HG03196 (cell line): ENCODE measurements at regions not wholly inside any gene's neighbourhood (a gene's known extent, or its start where the extent isn't known, plus 50 kb on each side); places are given as distances from the start of the nearest gene placed in this dataset.

Source experiments
- ATAC-seq: cut with Tn5 transposase; IDR thresholded peaks from one replicate; pipeline ENCODE4 v1.9.1; 2021; ENCODE audit not compliant: unreplicated experiment

GRCh38 chr16:73615071-73615940 lies 567.4 kb upstream of the ZFHX3 start:
- ATAC-seq = no peak

- no peak for ATAC-seq
These were observed 566.2 kb upstream of the ZFHX3 start for GRCh38 chr16:73614131-73614530.

GRCh38 chr16:73610605-73611156 lies 562.8 kb upstream of the ZFHX3 start:
- ATAC-seq = no peak

GRCh38 chr16:73610160-73610559 lies 562.2 kb upstream of the ZFHX3 start:
- no peak for ATAC-seq

- no peak for ATAC-seq
These were observed 561.0 kb upstream of the ZFHX3 start for GRCh38 chr16:73608911-73609310.

GRCh38 chr16:73605309-73605708 lies 557.4 kb upstream of the ZFHX3 start:
- no peak for ATAC-seq

GRCh38 chr16:73601911-73602310 lies 554.0 kb upstream of the ZFHX3 start:
- ATAC-seq = no peak

GRCh38 chr16:73599870-73600269 lies 551.9 kb upstream of the ZFHX3 start:
- no peak for ATAC-seq

- ATAC-seq = no peak
These were observed 551.4 kb upstream of the ZFHX3 start for GRCh38 chr16:73599351-73599750.

- ATAC-seq = no peak
These were observed 536.2 kb upstream of the ZFHX3 start for GRCh38 chr16:73584157-73584556.

- ATAC-seq = no peak
These were observed 524.4 kb upstream of the ZFHX3 start for GRCh38 chr16:73572135-73572828.

- no peak for ATAC-seq
These were observed 521.5 kb upstream of the ZFHX3 start for GRCh38 chr16:73569266-73569980.

- no peak for ATAC-seq
These were observed 520.8 kb upstream of the ZFHX3 start for GRCh38 chr16:73568769-73569168.

GRCh38 chr16:73565925-73566324 lies 518.0 kb upstream of the ZFHX3 start:
- no peak for ATAC-seq

- no peak for ATAC-seq
These were observed 517.3 kb upstream of the ZFHX3 start for GRCh38 chr16:73565263-73565662.

- no peak for ATAC-seq
These were observed 515.8 kb upstream of the ZFHX3 start for GRCh38 chr16:73563709-73564108.

GRCh38 chr16:73560497-73560896 lies 512.6 kb upstream of the ZFHX3 start:
- no peak for ATAC-seq

- no peak for ATAC-seq
These were observed 510.3 kb upstream of the ZFHX3 start for GRCh38 chr16:73558219-73558618.

- no peak for ATAC-seq
These were observed 506.2 kb upstream of the ZFHX3 start for GRCh38 chr16:73553941-73554660.

GRCh38 chr16:73549984-73550631 lies 502.2 kb upstream of the ZFHX3 start:
- no peak for ATAC-seq
